ENCODE measurements at regions not wholly inside any gene's neighbourhood (a gene's known extent, or its start where the extent isn't known, plus 50 kb on each side); places are given as distances from the start of the nearest gene placed in this dataset.

GRCh38 chr9:61674882-61675281 is 485.0 kb downstream of the SPATA31A7 start:
- no peak for DNase-seq (ENCODE audit: missing footprints)
- ATAC-seq, result no peak
- intact Hi-C loops (cut with DNase I), result no loop called here

All from Right ventricle myocardium inferior (tissue), 1 donor.